Activated CD4-positive, alpha-beta memory T cell treated with anti-CD3 and anti-CD28 coated beads for 36 hours (primary cell): ENCODE measurements at regions not wholly inside any gene's neighbourhood (a gene's known extent, or its start where the extent isn't known, plus 50 kb on each side); places are given as distances from the start of the nearest gene placed in this dataset.
"Not testable (repeated sequence)": the region's sequence is repeated elsewhere in the genome, so short reads cannot be mapped to it uniquely, and the experiment has no call there.

ENCODE experiments used
- CTCF ChIA-PET: fragments of 350-600 bp; sonication (Branson Sonifier 250); formaldehyde crosslinking; loops from one replicate; lab custom pipeline; 2021; ENCODE audit warnings: antibody characterized with exemption, inconsistent platforms; lab: Charles Lee
- POLR2A ChIA-PET: fragments of 350-600 bp; sonication (Branson Sonifier 250); formaldehyde crosslinking; loops from one replicate; lab custom pipeline; 2021; ENCODE audit warnings: antibody characterized with exemption; lab: Charles Lee
- DNase-seq: peaks from one replicate; pipeline ENCODE4 v3.0.0-alpha.2; 2020
- H3K27ac Mint-ChIP-seq: one replicate; pipeline ENCODE4 v1.8.0; 2021; ENCODE audit warnings: mixed read lengths
- H3K27me3 Mint-ChIP-seq: one replicate; pipeline ENCODE4 v1.8.0; 2021; ENCODE audit warnings: mixed read lengths
- H3K36me3 Mint-ChIP-seq: one replicate; pipeline ENCODE4 v1.8.0; 2021; ENCODE audit warnings: mixed read lengths
- H3K4me1 Mint-ChIP-seq: one replicate; pipeline ENCODE4 v1.8.0; 2021; ENCODE audit warnings: low read depth, mixed read lengths
- H3K4me3 Mint-ChIP-seq: one replicate; pipeline ENCODE4 v1.8.0; 2021; ENCODE audit warnings: mild to moderate bottlenecking, mixed read lengths
- H3K9me3 Mint-ChIP-seq: one replicate; pipeline ENCODE4 v1.8.0; 2021; ENCODE audit warnings: mixed read lengths
- intact Hi-C: fragments of 100-400 bp; cut with micrococcal nuclease; formaldehyde crosslinking; loops from one replicate; pipeline ENCODE4 v1.15.1; 2023

- Mint-ChIP-seq H3K4me1 (no peaks in the 10 kb centered on the region), H3K4me3 (no peak overlapping the region), H3K27me3 (no peaks in the 10 kb centered on the region), H3K27ac (no peak overlapping the region), H3K9me3 (peaks cover 4% of the 10 kb centered on the region), H3K36me3 (no peaks in the 10 kb centered on the region)
- CTCF ChIA-PET: no interaction called here
- intact Hi-C loops: no loop called here
- POLR2A ChIA-PET: no interaction called here
- DNase-seq: no peak
Measured at GRCh38 chr21:28136656-28137255, 855.9 kb downstream of the LTN1 start.

- no peaks in the 10 kb centered on the region for H3K36me3 Mint-ChIP-seq
- no peak overlapping the region for H3K27ac Mint-ChIP-seq
- intact Hi-C loops: no loop called here
- ChIA-PET POLR2A (no interaction called here), CTCF (no interaction called here)
- H3K9me3 Mint-ChIP-seq: peaks cover 12% of the 10 kb centered on the region
- H3K27me3 Mint-ChIP-seq: no peaks in the 10 kb centered on the region
- H3K4me1 Mint-ChIP-seq: no peaks in the 10 kb centered on the region
- H3K4me3 Mint-ChIP-seq: no peak overlapping the region
- DNase-seq: no peak
Measured at GRCh38 chr21:28135646-28136045, 857.0 kb downstream of the LTN1 start.

- CTCF ChIA-PET: no interaction called here
- intact Hi-C loops: no loop called here
- POLR2A ChIA-PET: no interaction called here
Measured at GRCh38 chr21:28133116-28133515, 859.6 kb downstream of the LTN1 start.

GRCh38 chr21:28132713-28133112 is 860.0 kb downstream of the LTN1 start:
- Mint-ChIP-seq H3K27ac (no peak overlapping the region), H3K4me1 (no peaks in the 10 kb centered on the region), H3K9me3 (peaks cover 15% of the 10 kb centered on the region), H3K36me3 (no peaks in the 10 kb centered on the region), H3K4me3 (no peak overlapping the region), H3K27me3 (no peaks in the 10 kb centered on the region)
- POLR2A ChIA-PET: no interaction called here
- DNase-seq: no peak
- intact Hi-C loops: no loop called here
- CTCF ChIA-PET: no interaction called here

More at GRCh38 chr21:28133116-28133515, 859.6 kb downstream of the LTN1 start:
- no peaks in the 10 kb centered on the region for H3K4me1 Mint-ChIP-seq
- DNase-seq: no peak
- peaks cover 15% of the 10 kb centered on the region for H3K9me3 Mint-ChIP-seq
- H3K27me3 Mint-ChIP-seq: no peaks in the 10 kb centered on the region
- no peak overlapping the region for H3K4me3 Mint-ChIP-seq
- H3K36me3 Mint-ChIP-seq: no peaks in the 10 kb centered on the region
- no peak overlapping the region for H3K27ac Mint-ChIP-seq

- no peak overlapping the region for H3K4me3 Mint-ChIP-seq
- ChIA-PET CTCF (no interaction called here), POLR2A (no interaction called here)
- no peaks in the 10 kb centered on the region for H3K36me3 Mint-ChIP-seq
- H3K9me3 Mint-ChIP-seq: peaks cover 15% of the 10 kb centered on the region
- H3K27ac Mint-ChIP-seq: no peak overlapping the region
- DNase-seq: no peak
- intact Hi-C loops: no loop called here
- no peaks in the 10 kb centered on the region for H3K27me3 Mint-ChIP-seq
- H3K4me1 Mint-ChIP-seq: no peaks in the 10 kb centered on the region
Measured at GRCh38 chr21:28127175-28127785, 865.4 kb downstream of the LTN1 start.

GRCh38 chr21:28126521-28127174 is 866.0 kb downstream of the LTN1 start:
- CTCF ChIA-PET: no interaction called here

GRCh38 chr21:28124541-28124940 is 868.1 kb downstream of the LTN1 start:
- ChIA-PET POLR2A (no interaction called here), CTCF (no interaction called here)
- Mint-ChIP-seq H3K4me1 (no peaks in the 10 kb centered on the region), H3K36me3 (no peaks in the 10 kb centered on the region), H3K9me3 (peaks cover 4% of the 10 kb centered on the region), H3K4me3 (no peak overlapping the region), H3K27ac (no peak overlapping the region), H3K27me3 (no peaks in the 10 kb centered on the region)
- DNase-seq: no peak
- intact Hi-C loops: no loop called here

More at GRCh38 chr21:28126521-28127174, 866.0 kb downstream of the LTN1 start:
- no peaks in the 10 kb centered on the region for H3K27me3 Mint-ChIP-seq
- no peak overlapping the region for H3K27ac Mint-ChIP-seq
- H3K9me3 Mint-ChIP-seq: peaks cover 10% of the 10 kb centered on the region
- no peak overlapping the region for H3K4me3 Mint-ChIP-seq
- H3K36me3 Mint-ChIP-seq: no peaks in the 10 kb centered on the region
- DNase-seq: no peak
- no peaks in the 10 kb centered on the region for H3K4me1 Mint-ChIP-seq
- POLR2A ChIA-PET: no interaction called here
- intact Hi-C loops: no loop called here

GRCh38 chr21:28118570-28118969 is 874.1 kb downstream of the LTN1 start:
- no peaks in the 10 kb centered on the region for H3K4me1 Mint-ChIP-seq
- CTCF ChIA-PET: no interaction called here
- no peaks in the 10 kb centered on the region for H3K36me3 Mint-ChIP-seq
- intact Hi-C loops: no loop called here
- no peak for DNase-seq
- H3K4me3 Mint-ChIP-seq: no peak overlapping the region
- no peaks in the 10 kb centered on the region for H3K27me3 Mint-ChIP-seq
- H3K27ac Mint-ChIP-seq: no peak overlapping the region
- POLR2A ChIA-PET: no interaction called here
- H3K9me3 Mint-ChIP-seq: peaks cover 4% of the 10 kb centered on the region

- intact Hi-C loops, H3K4me1 Mint-ChIP-seq, H3K36me3 Mint-ChIP-seq, H3K4me3 Mint-ChIP-seq, H3K9me3 Mint-ChIP-seq, H3K27me3 Mint-ChIP-seq, CTCF ChIA-PET, POLR2A ChIA-PET, H3K27ac Mint-ChIP-seq, DNase-seq: not testable (repeated sequence)
Measured at GRCh38 chr21:28114986-28115385, 877.7 kb downstream of the LTN1 start.

GRCh38 chr21:28113718-28114117 is 879.0 kb downstream of the LTN1 start:
- H3K4me1 Mint-ChIP-seq: no peaks in the 10 kb centered on the region
- intact Hi-C loops: no loop called here
- no peaks in the 10 kb centered on the region for H3K36me3 Mint-ChIP-seq
- no peak for DNase-seq
- ChIA-PET POLR2A (no interaction called here), CTCF (no interaction called here)
- H3K9me3 Mint-ChIP-seq: peaks cover 2% of the 10 kb centered on the region
- H3K27me3 Mint-ChIP-seq: no peaks in the 10 kb centered on the region
- H3K4me3 Mint-ChIP-seq: no peak overlapping the region
- no peak overlapping the region for H3K27ac Mint-ChIP-seq

GRCh38 chr21:28112511-28112910 is 880.2 kb downstream of the LTN1 start:
- H3K27me3 Mint-ChIP-seq: no peaks in the 10 kb centered on the region
- ChIA-PET POLR2A (no interaction called here), CTCF (no interaction called here)
- H3K4me1 Mint-ChIP-seq: no peaks in the 10 kb centered on the region
- DNase-seq: no peak
- intact Hi-C loops: no loop called here
- no peak overlapping the region for H3K4me3 Mint-ChIP-seq
- no peaks in the 10 kb centered on the region for H3K36me3 Mint-ChIP-seq
- H3K9me3 Mint-ChIP-seq: peaks cover 2% of the 10 kb centered on the region
- H3K27ac Mint-ChIP-seq: no peak overlapping the region

- Mint-ChIP-seq H3K4me1 (no peaks in the 10 kb centered on the region), H3K36me3 (no peaks in the 10 kb centered on the region), H3K27ac (no peak overlapping the region), H3K4me3 (no peak overlapping the region), H3K27me3 (no peaks in the 10 kb centered on the region), H3K9me3 (peaks cover 2% of the 10 kb centered on the region)
- intact Hi-C loops: no loop called here
- POLR2A ChIA-PET: no interaction called here
- CTCF ChIA-PET: no interaction called here
- DNase-seq: no peak
Measured at GRCh38 chr21:28111151-28111619, 881.5 kb downstream of the LTN1 start.

GRCh38 chr21:28110716-28111115 is 882.0 kb downstream of the LTN1 start:
- no peaks in the 10 kb centered on the region for H3K27me3 Mint-ChIP-seq
- peaks cover 2% of the 10 kb centered on the region for H3K9me3 Mint-ChIP-seq
- ChIA-PET POLR2A (no interaction called here), CTCF (no interaction called here)
- no peak overlapping the region for H3K4me3 Mint-ChIP-seq
- H3K27ac Mint-ChIP-seq: no peak overlapping the region
- intact Hi-C loops: no loop called here
- H3K4me1 Mint-ChIP-seq: no peaks in the 10 kb centered on the region
- no peaks in the 10 kb centered on the region for H3K36me3 Mint-ChIP-seq
- DNase-seq: no peak
